SK-N-SH (cell line): ENCODE measurements at regions not wholly inside any gene's neighbourhood (a gene's known extent, or its start where the extent isn't known, plus 50 kb on each side); places are given as distances from the start of the nearest gene placed in this dataset.

Experiments
- CTCF ChIA-PET: fragments of 300-600, 350-600 bp; formaldehyde crosslinking; extraction: SDS; loops from one replicate; lab custom pipeline; 2021; lab: Yijun Ruan, JAX
- POLR2A ChIA-PET: fragments of 350-600 bp; sonication (Branson Sonifier 250); formaldehyde crosslinking; extraction: SDS; loops from one replicate; lab custom pipeline; 2020; ENCODE audit warnings: antibody characterized with exemption, inconsistent platforms; lab: Yijun Ruan, JAX
- DNase-seq: peaks from one replicate; pipeline ENCODE4 v3.0.0; 2012
- H2AFZ ChIP-seq: fragments of 200-600 bp; sonication (generic); 2 replicates; pipeline ENCODE4 v1.8.1; 2016; ENCODE audit warnings: antibody characterized with exemption, mild to moderate bottlenecking, low read depth
- H3F3A ChIP-seq: fragments of 200-600 bp; sonication (generic); replicated peaks from 2 replicates; pipeline ENCODE3; 2016; ENCODE audit warnings: antibody characterized with exemption, mild to moderate bottlenecking; ENCODE audit not compliant: insufficient read depth
- H3K27ac ChIP-seq, 2 experiments: fragments of 200-500 bp in 1 of 2; fragments of 200-600 bp in 1 of 2; sonication (Bioruptor generic) in 1 of 2; sonication (generic), shearing (Covaris generic) in 1 of 2; 2 replicates each; pipeline versions ENCODE4 v1.5.1 to v1.6.1; 2014 to 2016; ENCODE audit warnings: low read depth in 2 of 2, inconsistent platforms in 1 of 2, low read length in 1 of 2, mild to moderate bottlenecking in 1 of 2, mixed read lengths in 1 of 2
- H3K27me3 ChIP-seq: fragments of 200-600 bp; sonication (generic), shearing (Covaris generic); 2 replicates; pipeline ENCODE4 v1.6.1; 2016; ENCODE audit warnings: mixed run types; ENCODE audit not compliant: insufficient read depth
- H3K36me3 ChIP-seq, 2 experiments: fragments of 200-500 bp in 1 of 2; fragments of 200-600 bp in 1 of 2; sonication (Bioruptor generic) in 1 of 2; sonication (generic) in 1 of 2; replicated peaks in 1 of 2; 2 replicates each; pipeline versions ENCODE3 to v1.5.1; 2014 to 2016; ENCODE audit warnings: low read length in 1 of 2, mild to moderate bottlenecking in 1 of 2; ENCODE audit not compliant: insufficient read depth in 2 of 2, control insufficient read depth in 1 of 2
- H3K4me1 ChIP-seq, 2 experiments: fragments of 200-500 bp in 1 of 2; fragments of 200-600 bp in 1 of 2; sonication (Bioruptor generic) in 1 of 2; sonication (generic), shearing (Covaris generic) in 1 of 2; 2 replicates each; pipeline versions ENCODE4 v1.5.1 to v1.6.1; 2014 to 2016; ENCODE audit warnings: low read depth in 1 of 2, low read length in 1 of 2, mixed run types in 1 of 2; ENCODE audit not compliant: insufficient read depth in 2 of 2, control insufficient read depth in 1 of 2
- H3K4me2 ChIP-seq: fragments of 200-600 bp; sonication (generic), shearing (Covaris generic); 2 replicates; pipeline ENCODE4 v1.6.1; 2017; ENCODE audit warnings: mixed run types
- H3K4me3 ChIP-seq, 2 experiments: fragments of 200-500 bp in 1 of 2; fragments of 200-600 bp in 1 of 2; sonication (Bioruptor generic) in 1 of 2; sonication (generic), shearing (Covaris generic) in 1 of 2; 2 replicates each; pipeline versions ENCODE4 v1.5.1 to v1.8.1; 2014 to 2016; ENCODE audit warnings: low read depth in 2 of 2, inconsistent platforms in 1 of 2, low read length in 1 of 2, mild to moderate bottlenecking in 1 of 2, mixed read lengths in 1 of 2, moderate library complexity in 1 of 2
- H3K79me2 ChIP-seq: fragments of 200-600 bp; sonication (generic); 2 replicates; pipeline ENCODE4 v1.8.1; 2017; ENCODE audit warnings: mild to moderate bottlenecking; ENCODE audit not compliant: insufficient read depth
- H3K9ac ChIP-seq: fragments of 200-600 bp; sonication (generic); 2 replicates; pipeline ENCODE4 v1.6.1; 2017; ENCODE audit warnings: mixed run types
- H3K9me2 ChIP-seq: fragments of 200-600 bp; sonication (generic); 2 replicates; pipeline ENCODE4 v1.6.1; 2017; ENCODE audit warnings: mixed run types
- H3K9me3 ChIP-seq: fragments of 200-600 bp; sonication (generic); 2 replicates; pipeline ENCODE4 v1.6.1; 2017; ENCODE audit warnings: mixed run types, mild to moderate bottlenecking, moderate library complexity
- H4K20me1 ChIP-seq: fragments of 200-600 bp; sonication (generic); 2 replicates; pipeline ENCODE4 v1.6.1; 2017; ENCODE audit warnings: mild to moderate bottlenecking, mixed run types; ENCODE audit not compliant: insufficient read depth
- CHD2 ChIP-seq: fragments of 150-350 bp; IDR thresholded peaks from 2 replicates; pipeline ENCODE4 v1.6.1; 2018; ENCODE audit warnings: low read length; ENCODE audit not compliant: partially characterized antibody
- EP300 ChIP-seq, 2 experiments: IDR thresholded peaks; 2 replicates each; pipeline versions ENCODE4 v1.4.0 to v1.6.1; 2012; ENCODE audit warnings: borderline replicate concordance in 1 of 2, low read depth in 1 of 2, low read length in 1 of 2
- EZH2phosphoT487 ChIP-seq: fragments of 200-600 bp; sonication (generic); IDR thresholded peaks from 2 replicates; pipeline ENCODE4 v1.6.1; 2017; ENCODE audit warnings: low read depth, mixed run types, mild to moderate bottlenecking, antibody characterized with exemption, moderate library complexity, borderline replicate concordance
- FOSL2 ChIP-seq: IDR thresholded peaks from 2 replicates; pipeline ENCODE4 v1.4.0; 2012; ENCODE audit warnings: low read depth, mild to moderate bottlenecking, moderate library complexity, borderline replicate concordance
- FOXJ3 ChIP-seq: sonication (generic); formaldehyde crosslinking; IDR thresholded peaks from 2 replicates; pipeline ENCODE4 v1.5.1; 2020; ENCODE audit warnings: mild to moderate bottlenecking, missing genetic modification reagents
- FOXM1 ChIP-seq: IDR thresholded peaks from 2 replicates; pipeline ENCODE4 v1.4.0; 2012; ENCODE audit warnings: low read depth, mild to moderate bottlenecking
- GABPA ChIP-seq: IDR thresholded peaks from 2 replicates; pipeline ENCODE4 v1.4.0; 2012; ENCODE audit warnings: low read depth, mild to moderate bottlenecking
- GATA2 ChIP-seq: sonication (generic); formaldehyde crosslinking; IDR thresholded peaks from 2 replicates; pipeline ENCODE4 v1.5.0; 2020; ENCODE audit warnings: mild to moderate bottlenecking, missing genetic modification reagents
- JUND ChIP-seq: IDR thresholded peaks from 2 replicates; pipeline ENCODE4 v1.4.0; 2012
- MEF2A ChIP-seq: IDR thresholded peaks from 2 replicates; pipeline ENCODE4 v1.4.0; 2012; ENCODE audit warnings: low read depth, borderline replicate concordance
- MXI1 ChIP-seq: IDR thresholded peaks from 2 replicates; pipeline ENCODE4 v1.6.1; 2012; ENCODE audit warnings: mild to moderate bottlenecking, low read depth, low read length, improper control_type of control experiment
- RAD21 ChIP-seq: IDR thresholded peaks from 2 replicates; pipeline ENCODE4 v1.6.1; 2012; ENCODE audit warnings: mild to moderate bottlenecking, low read length
- RCOR1 ChIP-seq: fragments of 150-350 bp; IDR thresholded peaks from 2 replicates; pipeline ENCODE4 v1.6.1; 2017; ENCODE audit warnings: antibody characterized with exemption, low read length
- RXRA ChIP-seq: IDR thresholded peaks from 2 replicates; pipeline ENCODE4 v1.4.0; 2012; ENCODE audit warnings: low read depth, mild to moderate bottlenecking, borderline replicate concordance
- SIN3A ChIP-seq: IDR thresholded peaks from 2 replicates; pipeline ENCODE4 v1.6.1; 2012; ENCODE audit warnings: low read depth, mild to moderate bottlenecking, low read length, moderate library complexity, borderline replicate concordance
- TAF1 ChIP-seq: IDR thresholded peaks from 2 replicates; pipeline ENCODE4 v1.6.1; 2012; ENCODE audit warnings: low read depth, mild to moderate bottlenecking, low read length, moderate library complexity, borderline replicate concordance
- TCF12 ChIP-seq: IDR thresholded peaks from 2 replicates; pipeline ENCODE4 v1.4.0; 2012
- TEAD4 ChIP-seq: IDR thresholded peaks from 2 replicates; pipeline ENCODE4 v1.4.0; 2012; ENCODE audit warnings: mild to moderate bottlenecking, borderline replicate concordance; ENCODE audit not compliant: insufficient read depth
- WGBS: methylation state at CpG from one replicate; pipeline ENCODE4 v1.1.6; 2017; ENCODE audit warnings: low lambda C conversion rate; 5-methylcytosine and 5-hydroxymethylcytosine counted together
- TF ChIP-seq, protein P1 (sequence below): IDR thresholded peaks from 2 replicates; pipeline ENCODE4 v1.4.0; 2012; ENCODE audit warnings: low read depth
- TF ChIP-seq, protein P2 (sequence below): IDR thresholded peaks from 2 replicates; pipeline ENCODE4; 2012
- TF ChIP-seq, protein P3 (sequence below): fragments of 150-350 bp; IDR thresholded peaks from 2 replicates; pipeline ENCODE4 v1.6.1; 2017; ENCODE audit warnings: antibody characterized with exemption, low read length, low read depth, borderline replicate concordance
- TF ChIP-seq, protein P4 (sequence below): fragments of 200-600 bp; sonication (generic); IDR thresholded peaks from 2 replicates; pipeline ENCODE4 v1.6.1; 2017; ENCODE audit warnings: antibody characterized with exemption, mild to moderate bottlenecking, moderate library complexity

DNA sequence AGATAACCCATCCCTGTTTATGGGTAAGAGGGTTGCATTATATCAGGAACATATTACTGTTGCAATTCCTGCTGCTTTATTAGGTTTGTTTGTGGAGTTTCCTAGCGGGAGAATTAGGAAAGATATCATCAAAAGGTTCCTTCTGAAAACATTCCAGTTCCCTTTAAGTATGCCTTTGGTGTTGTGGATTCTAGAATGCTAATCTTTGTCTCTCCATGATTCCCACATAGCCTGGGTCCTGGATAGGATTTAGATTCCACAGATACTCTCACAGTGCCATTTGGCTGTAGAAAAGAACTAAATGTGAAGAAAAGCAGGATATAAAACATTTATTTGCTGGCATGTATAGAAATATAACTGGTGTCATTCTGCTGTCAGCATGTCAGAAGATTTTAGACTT is 338.7 kb downstream of the PCDH18 start:
- Histone ChIP-seq H3K4me3 (no peak overlapping the region), H3F3A (no peaks in the 10 kb centered on the region), H3K27me3 (no peaks in the 10 kb centered on the region), H4K20me1 (no peaks in the 10 kb centered on the region), H3K4me2 (no peak overlapping the region), H3K9me3 (no peaks in the 10 kb centered on the region), H2AFZ (no peak overlapping the region)
- POLR2A ChIA-PET, result no interaction called here
- CTCF ChIA-PET, result no interaction called here
- TF ChIP-seq, protein P1, sequence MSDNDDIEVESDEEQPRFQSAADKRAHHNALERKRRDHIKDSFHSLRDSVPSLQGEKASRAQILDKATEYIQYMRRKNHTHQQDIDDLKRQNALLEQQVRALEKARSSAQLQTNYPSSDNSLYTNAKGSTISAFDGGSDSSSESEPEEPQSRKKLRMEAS, result no peak
- TF ChIP-seq MXI1 (no peak), TEAD4 (no peak), TAF1 (no peak), EZH2phosphoT487 (no peak), RAD21 (no peak), MEF2A (no peak), TCF12 (no peak), FOXJ3 (CRISPR knock-in tag) (no peak), RCOR1 (no peak), FOXM1 (no peak), CHD2 (no peak)
- TF ChIP-seq, protein P2, sequence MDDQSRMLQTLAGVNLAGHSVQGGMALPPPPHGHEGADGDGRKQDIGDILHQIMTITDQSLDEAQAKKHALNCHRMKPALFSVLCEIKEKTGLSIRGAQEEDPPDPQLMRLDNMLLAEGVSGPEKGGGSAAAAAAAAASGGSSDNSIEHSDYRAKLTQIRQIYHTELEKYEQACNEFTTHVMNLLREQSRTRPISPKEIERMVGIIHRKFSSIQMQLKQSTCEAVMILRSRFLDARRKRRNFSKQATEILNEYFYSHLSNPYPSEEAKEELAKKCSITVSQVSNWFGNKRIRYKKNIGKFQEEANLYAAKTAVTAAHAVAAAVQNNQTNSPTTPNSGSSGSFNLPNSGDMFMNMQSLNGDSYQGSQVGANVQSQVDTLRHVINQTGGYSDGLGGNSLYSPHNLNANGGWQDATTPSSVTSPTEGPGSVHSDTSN, result no peak
- TF ChIP-seq, protein P3, sequence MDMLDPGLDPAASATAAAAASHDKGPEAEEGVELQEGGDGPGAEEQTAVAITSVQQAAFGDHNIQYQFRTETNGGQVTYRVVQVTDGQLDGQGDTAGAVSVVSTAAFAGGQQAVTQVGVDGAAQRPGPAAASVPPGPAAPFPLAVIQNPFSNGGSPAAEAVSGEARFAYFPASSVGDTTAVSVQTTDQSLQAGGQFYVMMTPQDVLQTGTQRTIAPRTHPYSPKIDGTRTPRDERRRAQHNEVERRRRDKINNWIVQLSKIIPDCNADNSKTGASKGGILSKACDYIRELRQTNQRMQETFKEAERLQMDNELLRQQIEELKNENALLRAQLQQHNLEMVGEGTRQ, result no peak
- TF ChIP-seq, all 33 proteins: peak for 0
- Histone ChIP-seq H3K4me1 (no peaks in the 10 kb centered on the region), H3K9ac (no peak overlapping the region), H3K36me3 (no peaks in the 10 kb centered on the region), H3K27ac (no peak overlapping the region), H3K9me2 (no peaks in the 10 kb centered on the region), H3K79me2 (no peaks in the 10 kb centered on the region)
- no peak for DNase-seq
- 79% methylated on average over 1 of the region's 1 CpG for WGBS

DNA sequence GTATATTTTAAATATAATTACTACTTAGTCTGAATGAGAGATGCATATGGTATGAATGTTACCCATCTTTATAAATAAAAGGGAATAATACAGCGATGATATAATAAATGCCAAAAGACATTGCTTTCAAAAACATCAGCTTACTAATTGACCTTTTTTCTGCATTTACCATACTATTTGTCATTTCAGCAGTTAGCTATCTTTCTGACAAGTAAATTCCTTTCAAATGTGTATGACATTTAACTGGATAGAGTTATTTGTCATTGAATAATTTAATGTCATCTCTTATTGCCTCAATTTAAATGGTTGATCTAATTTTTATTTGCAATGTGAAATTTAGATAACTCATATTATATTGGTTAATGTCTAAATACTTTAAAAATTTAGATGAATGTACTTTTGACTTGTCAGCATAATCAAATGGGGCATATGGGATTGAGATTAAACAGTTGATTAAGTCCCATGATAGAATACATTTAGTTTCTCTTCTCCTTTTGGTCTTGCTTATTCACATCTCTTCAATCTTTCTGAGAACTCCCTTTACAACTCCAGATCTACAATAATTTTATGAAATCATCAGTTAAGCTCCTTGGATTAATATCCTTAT is 350.9 kb downstream of the PCDH18 start:
- ChIA-PET POLR2A (no interaction called here), CTCF (no interaction called here)
- Histone ChIP-seq H3K9me2 (no peaks in the 10 kb centered on the region), H3K36me3 (no peaks in the 10 kb centered on the region), H3K4me3 (no peak overlapping the region), H3K79me2 (no peaks in the 10 kb centered on the region), H3K4me2 (no peak overlapping the region), H3K9ac (no peak overlapping the region), H3K4me1 (no peaks in the 10 kb centered on the region), H3K27ac (no peak overlapping the region), H4K20me1 (no peaks in the 10 kb centered on the region), H3F3A (peaks cover 4% of the 10 kb centered on the region), H3K27me3 (no peaks in the 10 kb centered on the region), H3K9me3 (no peaks in the 10 kb centered on the region), H2AFZ (no peak overlapping the region)
- WGBS, result 69% methylated on average over 1 of the region's 1 CpG
- no peak for DNase-seq
- peak; percentile 5; the same call in 1 of the 2 replicates for TF ChIP-seq JUND
- TF ChIP-seq SIN3A, result no peak
- TF ChIP-seq RCOR1, result no peak
- TF ChIP-seq, protein P2, result peak; percentile 59
- TF ChIP-seq GABPA, result no peak
- TF ChIP-seq RXRA, result no peak
- peak; percentile 33; the same call in 1 of the 2 replicates for TF ChIP-seq TCF12
- no peak for TF ChIP-seq GATA2 (CRISPR knock-in tag)
- 0 out of 2 replicates have a peak, but pooled peaks have one; percentile 30 for TF ChIP-seq TEAD4
- peak in 1 of 2 experiments; percentile 25; a peak in 1 of 4 replicates for TF ChIP-seq EP300 (IDR thresholded peaks at IDR 0.05; ENCODE audit: borderline replicate concordance in 1 of 2, low read depth in 1 of 2, low read length in 1 of 2)
- no peak for TF ChIP-seq EZH2phosphoT487
- no peak for TF ChIP-seq TAF1
- TF ChIP-seq, protein P4, sequence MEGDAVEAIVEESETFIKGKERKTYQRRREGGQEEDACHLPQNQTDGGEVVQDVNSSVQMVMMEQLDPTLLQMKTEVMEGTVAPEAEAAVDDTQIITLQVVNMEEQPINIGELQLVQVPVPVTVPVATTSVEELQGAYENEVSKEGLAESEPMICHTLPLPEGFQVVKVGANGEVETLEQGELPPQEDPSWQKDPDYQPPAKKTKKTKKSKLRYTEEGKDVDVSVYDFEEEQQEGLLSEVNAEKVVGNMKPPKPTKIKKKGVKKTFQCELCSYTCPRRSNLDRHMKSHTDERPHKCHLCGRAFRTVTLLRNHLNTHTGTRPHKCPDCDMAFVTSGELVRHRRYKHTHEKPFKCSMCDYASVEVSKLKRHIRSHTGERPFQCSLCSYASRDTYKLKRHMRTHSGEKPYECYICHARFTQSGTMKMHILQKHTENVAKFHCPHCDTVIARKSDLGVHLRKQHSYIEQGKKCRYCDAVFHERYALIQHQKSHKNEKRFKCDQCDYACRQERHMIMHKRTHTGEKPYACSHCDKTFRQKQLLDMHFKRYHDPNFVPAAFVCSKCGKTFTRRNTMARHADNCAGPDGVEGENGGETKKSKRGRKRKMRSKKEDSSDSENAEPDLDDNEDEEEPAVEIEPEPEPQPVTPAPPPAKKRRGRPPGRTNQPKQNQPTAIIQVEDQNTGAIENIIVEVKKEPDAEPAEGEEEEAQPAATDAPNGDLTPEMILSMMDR, result no peak
- no peak for TF ChIP-seq FOSL2
